ENCODE measurements at regions not wholly inside any gene's neighbourhood (a gene's known extent, or its start where the extent isn't known, plus 50 kb on each side); places are given as distances from the start of the nearest gene placed in this dataset.

DNA sequence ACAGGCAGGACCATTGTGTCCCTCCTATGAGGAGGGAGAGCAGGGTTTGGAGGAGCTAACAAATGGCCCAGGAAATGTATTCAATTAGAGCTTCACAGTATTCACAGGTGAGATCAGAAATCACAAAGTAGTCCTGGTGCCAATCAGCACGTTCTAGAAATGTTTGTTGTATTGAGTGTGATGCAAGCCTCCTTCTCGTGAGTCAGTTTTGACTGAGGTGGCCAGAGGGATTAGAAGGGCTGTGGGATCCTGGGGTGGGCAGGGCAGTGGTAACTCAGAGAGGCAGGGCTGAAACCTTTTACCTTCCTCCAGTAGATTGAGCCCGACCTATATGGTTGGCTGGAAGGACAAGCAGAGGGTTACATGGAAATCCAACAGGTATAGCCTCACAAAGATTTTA is 95.0 kb downstream of the BOD1L2 start:
- H3K4me3 ChIP-seq (ENCODE audit: low read length) = no peak overlapping the region
- DNase-seq (ENCODE audit: low read depth) = no peak
- TF ChIP-seq, protein P1, sequence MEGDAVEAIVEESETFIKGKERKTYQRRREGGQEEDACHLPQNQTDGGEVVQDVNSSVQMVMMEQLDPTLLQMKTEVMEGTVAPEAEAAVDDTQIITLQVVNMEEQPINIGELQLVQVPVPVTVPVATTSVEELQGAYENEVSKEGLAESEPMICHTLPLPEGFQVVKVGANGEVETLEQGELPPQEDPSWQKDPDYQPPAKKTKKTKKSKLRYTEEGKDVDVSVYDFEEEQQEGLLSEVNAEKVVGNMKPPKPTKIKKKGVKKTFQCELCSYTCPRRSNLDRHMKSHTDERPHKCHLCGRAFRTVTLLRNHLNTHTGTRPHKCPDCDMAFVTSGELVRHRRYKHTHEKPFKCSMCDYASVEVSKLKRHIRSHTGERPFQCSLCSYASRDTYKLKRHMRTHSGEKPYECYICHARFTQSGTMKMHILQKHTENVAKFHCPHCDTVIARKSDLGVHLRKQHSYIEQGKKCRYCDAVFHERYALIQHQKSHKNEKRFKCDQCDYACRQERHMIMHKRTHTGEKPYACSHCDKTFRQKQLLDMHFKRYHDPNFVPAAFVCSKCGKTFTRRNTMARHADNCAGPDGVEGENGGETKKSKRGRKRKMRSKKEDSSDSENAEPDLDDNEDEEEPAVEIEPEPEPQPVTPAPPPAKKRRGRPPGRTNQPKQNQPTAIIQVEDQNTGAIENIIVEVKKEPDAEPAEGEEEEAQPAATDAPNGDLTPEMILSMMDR (IDR thresholded peaks at IDR 0.05; ENCODE audit: insufficient read depth, low read depth, low read length, missing control alignments) = no peak

DNA sequence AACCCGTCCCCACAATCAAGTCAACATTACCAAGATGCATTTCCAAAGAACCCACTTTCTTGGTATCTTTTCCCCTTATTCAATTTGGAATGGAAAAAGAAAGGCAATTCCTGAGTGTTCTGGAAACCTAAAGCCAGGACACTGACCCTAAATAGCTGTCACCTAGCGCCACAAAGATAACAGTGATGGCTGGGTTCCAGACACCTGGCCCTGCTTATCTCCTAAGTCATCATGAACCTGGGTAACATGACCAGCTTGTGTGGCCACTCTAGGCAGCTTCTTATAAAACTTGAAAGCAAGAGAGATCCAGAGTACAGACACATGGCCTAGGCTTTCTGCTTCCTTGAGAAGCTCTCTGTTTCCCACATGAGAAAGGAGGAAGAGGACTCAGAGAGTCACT is 95.4 kb downstream of the BOD1L2 start:
- no peak for DNase-seq (ENCODE audit: low read depth)
- TF ChIP-seq, protein P1 (IDR thresholded peaks at IDR 0.05; ENCODE audit: insufficient read depth, low read depth, low read length, missing control alignments) = no peak
- H3K4me3 ChIP-seq (ENCODE audit: low read length) = no peak overlapping the region

DNA sequence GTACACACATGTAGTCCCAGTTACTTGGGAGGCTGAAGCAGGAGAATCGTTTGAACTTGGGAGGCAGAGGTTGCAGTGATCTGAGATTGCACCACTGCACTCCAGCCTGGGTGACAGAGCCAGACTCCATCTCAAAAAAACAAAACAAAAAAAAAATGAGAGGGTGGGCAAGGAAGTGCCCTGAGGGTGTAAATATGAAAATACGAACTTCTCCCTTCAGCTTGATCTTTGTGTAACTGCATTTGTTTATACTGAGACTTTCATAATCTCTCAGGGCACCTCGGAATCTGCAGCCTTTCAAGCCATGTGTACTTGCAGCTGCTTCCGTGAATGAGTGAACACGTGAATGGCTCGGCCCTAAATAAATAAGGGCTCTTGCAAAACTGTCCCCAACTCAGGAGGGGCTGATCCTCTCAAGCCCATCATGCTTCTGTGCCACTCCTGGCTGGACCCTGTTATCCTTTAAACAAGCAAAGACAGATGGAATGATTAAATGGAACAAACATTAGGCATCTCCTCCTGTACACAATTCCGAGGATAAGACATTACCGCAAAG is 96.8 kb downstream of the BOD1L2 start:
- TF ChIP-seq, protein P1 (IDR thresholded peaks at IDR 0.05; ENCODE audit: insufficient read depth, low read depth, low read length, missing control alignments) = no peak
- no peak overlapping the region for H3K4me3 ChIP-seq (ENCODE audit: low read length)
- DNase-seq (ENCODE audit: low read depth) = no peak

DNA sequence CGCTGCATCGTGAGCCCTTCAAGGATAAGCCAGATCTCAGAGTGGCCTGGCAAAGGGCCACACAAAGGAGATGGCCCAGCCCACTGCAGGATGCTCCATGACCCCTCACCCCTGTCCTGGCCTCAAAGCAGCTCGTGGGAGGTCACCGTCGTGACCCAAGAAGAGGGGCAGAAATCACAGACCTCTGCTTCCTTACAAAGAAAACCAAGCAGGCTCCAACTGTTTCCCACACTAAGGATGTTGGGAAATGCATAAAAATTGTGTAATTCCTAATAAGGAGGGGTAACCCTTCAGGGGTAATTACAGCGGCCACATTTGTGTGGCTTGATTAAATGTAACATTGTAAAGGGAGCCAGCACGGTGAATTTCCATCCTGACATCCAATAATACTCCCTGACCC is 102.3 kb downstream of the BOD1L2 start:
- TF ChIP-seq, protein P1 (IDR thresholded peaks at IDR 0.05; ENCODE audit: insufficient read depth, low read depth, low read length, missing control alignments) = no peak
- no peak for DNase-seq (ENCODE audit: low read depth)
- no peak overlapping the region for H3K4me3 ChIP-seq (ENCODE audit: low read length)

DNA sequence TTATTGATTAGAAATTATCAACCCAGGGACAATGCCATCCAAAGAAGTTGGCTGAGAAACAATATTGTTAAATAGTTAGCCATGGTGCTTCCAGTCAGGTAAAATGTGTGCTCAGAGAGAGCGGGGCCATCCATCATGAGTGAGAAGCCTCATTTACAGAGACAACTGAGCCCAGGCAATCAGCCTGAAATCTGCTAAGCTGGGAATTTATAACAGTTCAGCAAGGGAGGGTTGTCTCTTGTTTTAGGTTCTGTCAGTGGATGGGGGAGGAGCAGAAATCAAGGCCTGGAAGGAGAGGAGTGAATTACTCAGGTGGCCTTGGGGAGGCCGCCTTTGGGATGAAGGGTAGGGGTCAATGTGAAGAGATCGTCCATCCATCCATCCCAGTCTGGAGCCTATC is 102.5 kb upstream of the ST8SIA3 start:
- DNase-seq (ENCODE audit: low read depth) = no peak
- no peak overlapping the region for H3K4me3 ChIP-seq (ENCODE audit: low read length)
- TF ChIP-seq, protein P1 (IDR thresholded peaks at IDR 0.05; ENCODE audit: insufficient read depth, low read depth, low read length, missing control alignments) = no peak

DNA sequence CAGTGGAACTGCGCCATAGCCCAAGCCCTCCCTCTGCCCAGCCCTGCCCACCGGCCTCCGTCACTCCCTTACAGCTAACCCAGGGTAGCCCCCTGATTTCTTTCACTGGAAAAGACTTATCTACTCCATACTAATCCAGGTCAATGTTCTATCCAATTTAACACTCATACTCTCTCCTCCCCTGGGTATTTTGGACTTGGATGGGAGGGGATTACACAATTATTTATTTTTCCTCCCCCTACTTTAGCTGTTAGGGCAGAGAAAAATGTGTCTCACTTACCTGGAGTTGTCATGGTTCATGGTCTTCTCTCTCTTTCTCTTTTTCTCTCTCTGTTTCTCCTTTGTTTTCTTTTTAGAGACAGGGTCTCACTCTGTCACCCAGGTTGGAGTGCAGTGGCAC is 100.6 kb upstream of the ST8SIA3 start:
- no peak for DNase-seq (ENCODE audit: low read depth)
- no peak overlapping the region for H3K4me3 ChIP-seq (ENCODE audit: low read length)
- TF ChIP-seq, protein P1 (IDR thresholded peaks at IDR 0.05; ENCODE audit: insufficient read depth, low read depth, low read length, missing control alignments) = no peak

DNA sequence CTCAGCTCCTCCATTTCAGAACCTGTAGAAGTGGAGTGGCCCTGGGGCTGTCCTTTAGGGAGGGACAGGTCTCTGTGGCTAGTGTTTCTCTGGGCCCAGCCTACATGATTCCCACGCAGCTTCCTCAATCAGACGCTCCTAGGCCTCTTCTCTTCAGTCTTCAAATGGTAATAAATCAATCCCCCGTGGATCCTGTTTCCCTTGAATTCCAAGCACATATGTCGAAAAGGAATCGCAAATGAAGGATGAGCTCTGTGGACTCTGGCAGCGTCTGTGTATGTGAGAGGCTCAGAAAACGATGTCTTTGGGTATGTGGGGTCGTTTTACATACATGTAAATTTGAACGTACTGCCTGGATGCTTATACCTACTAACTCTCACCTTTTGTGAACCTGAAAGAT is 98.5 kb upstream of the ST8SIA3 start:
- TF ChIP-seq, protein P1 (IDR thresholded peaks at IDR 0.05; ENCODE audit: insufficient read depth, low read depth, low read length, missing control alignments) = no peak
- no peak overlapping the region for H3K4me3 ChIP-seq (ENCODE audit: low read length)
- no peak for DNase-seq (ENCODE audit: low read depth)
